ENCODE measurements at regions not wholly inside any gene's neighbourhood (a gene's known extent, or its start where the extent isn't known, plus 50 kb on each side); places are given as distances from the start of the nearest gene placed in this dataset.

- H3K9me3 Mint-ChIP-seq = peaks cover 0 to 6% (median 0%) of the 10 kb centered on the region in 9 donors
- POLR2A ChIA-PET = no interaction called here
- no peaks in the 10 kb centered on the region for H3K36me3 Mint-ChIP-seq
- DNase-seq (no peak), ATAC-seq (no peak)
- H3K4me3 Mint-ChIP-seq = no peak overlapping the region
- no peaks in the 10 kb centered on the region for H3K4me1 Mint-ChIP-seq
- peaks cover 0 to 1% (median 0%) of the 10 kb centered on the region in 5 donors for H3K27me3 Mint-ChIP-seq
- H3K27ac Mint-ChIP-seq = no peak overlapping the region
These were observed 214.2 kb upstream of the PCSK2 start for GRCh38 chr20:17012546-17013226.

- Mint-ChIP-seq H3K27me3 (peaks cover 0 to 3% (median 0%) of the 10 kb centered on the region in 5 donors), H3K4me3 (no peak overlapping the region), H3K4me1 (no peaks in the 10 kb centered on the region), H3K9me3 (peaks cover 0 to 6% (median 0%) of the 10 kb centered on the region in 9 donors), H3K36me3 (no peaks in the 10 kb centered on the region), H3K27ac (no peak overlapping the region)
- POLR2A ChIA-PET = no interaction called here
- no peak for ATAC-seq
- no peak for DNase-seq
These were observed 212.6 kb upstream of the PCSK2 start for GRCh38 chr20:17014217-17014616.

GRCh38 chr20:17014756-17015366 is 212.0 kb upstream of the PCSK2 start:
- ATAC-seq (no peak), DNase-seq (no peak)
- Mint-ChIP-seq H3K4me3 (no peak overlapping the region), H3K36me3 (no peaks in the 10 kb centered on the region), H3K4me1 (no peaks in the 10 kb centered on the region), H3K27ac (no peak overlapping the region), H3K27me3 (peaks cover 0 to 3% (median 0%) of the 10 kb centered on the region in 5 donors), H3K9me3 (peaks cover 0 to 6% (median 0%) of the 10 kb centered on the region in 9 donors)
- POLR2A ChIA-PET = no interaction called here

- Mint-ChIP-seq H3K4me3 (no peak overlapping the region), H3K27ac (no peak overlapping the region), H3K27me3 (peaks cover 0 to 3% (median 0%) of the 10 kb centered on the region in 5 donors), H3K36me3 (no peaks in the 10 kb centered on the region), H3K4me1 (no peaks in the 10 kb centered on the region), H3K9me3 (peaks cover 0 to 10% (median 0%) of the 10 kb centered on the region in 9 donors)
- DNase-seq = no peak
- POLR2A ChIA-PET = no interaction called here
- ATAC-seq = no peak
These were observed 209.6 kb upstream of the PCSK2 start for GRCh38 chr20:17017232-17017631.

- peaks cover 0 to 5% (median 0%) of the 10 kb centered on the region in 3 donors for H3K36me3 Mint-ChIP-seq
- H3K27ac Mint-ChIP-seq = no peak overlapping the region
- POLR2A ChIA-PET = no interaction called here
- H3K9me3 Mint-ChIP-seq = peaks cover 0 to 13% (median 6%) of the 10 kb centered on the region in 9 donors
- DNase-seq (no peak), ATAC-seq (no peak)
- no peak overlapping the region for H3K4me3 Mint-ChIP-seq
- peaks cover 0 to 11% (median 2%) of the 10 kb centered on the region in 5 donors for H3K27me3 Mint-ChIP-seq
- no peaks in the 10 kb centered on the region for H3K4me1 Mint-ChIP-seq
These were observed 205.4 kb upstream of the PCSK2 start for GRCh38 chr20:17021481-17021880.

- Mint-ChIP-seq H3K4me3 (no peak overlapping the region), H3K4me1 (no peaks in the 10 kb centered on the region)
These were observed 203.8 kb upstream of the PCSK2 start for GRCh38 chr20:17023036-17023435.

GRCh38 chr20:17023806-17024205 is 203.0 kb upstream of the PCSK2 start:
- no peak overlapping the region for H3K4me3 Mint-ChIP-seq
- H3K4me1 Mint-ChIP-seq = no peaks in the 10 kb centered on the region
- H3K27me3 Mint-ChIP-seq = peaks cover 0 to 11% (median 2%) of the 10 kb centered on the region in 5 donors
- no peak overlapping the region for H3K27ac Mint-ChIP-seq
- POLR2A ChIA-PET = no interaction called here
- ATAC-seq (no peak), DNase-seq (no peak)
- peaks cover 0 to 10% (median 0%) of the 10 kb centered on the region in 3 donors for H3K36me3 Mint-ChIP-seq
- peaks cover 0 to 36% (median 19%) of the 10 kb centered on the region in 9 donors for H3K9me3 Mint-ChIP-seq

More at GRCh38 chr20:17023036-17023435, 203.8 kb upstream of the PCSK2 start:
- POLR2A ChIA-PET = no interaction called here
- H3K27ac Mint-ChIP-seq = no peak overlapping the region
- ATAC-seq (no peak), DNase-seq (no peak)
- H3K9me3 Mint-ChIP-seq = peaks cover 0 to 29% (median 14%) of the 10 kb centered on the region in 9 donors
- peaks cover 0 to 10% (median 0%) of the 10 kb centered on the region in 3 donors for H3K36me3 Mint-ChIP-seq
- peaks cover 0 to 11% (median 2%) of the 10 kb centered on the region in 5 donors for H3K27me3 Mint-ChIP-seq

GRCh38 chr20:17024513-17025119 is 202.2 kb upstream of the PCSK2 start:
- DNase-seq = no peak
- POLR2A ChIA-PET = no interaction called here
- H3K27ac Mint-ChIP-seq = no peak overlapping the region
- H3K36me3 Mint-ChIP-seq = peaks cover 0 to 10% (median 0%) of the 10 kb centered on the region in 3 donors
- peaks cover 0 to 37% (median 21%) of the 10 kb centered on the region in 9 donors for H3K9me3 Mint-ChIP-seq
- no peaks in the 10 kb centered on the region for H3K4me1 Mint-ChIP-seq
- no peak for ATAC-seq
- no peak overlapping the region for H3K4me3 Mint-ChIP-seq
- H3K27me3 Mint-ChIP-seq = peaks cover 0 to 11% (median 2%) of the 10 kb centered on the region in 5 donors

- Mint-ChIP-seq H3K27ac (no peak overlapping the region), H3K9me3 (peaks cover 0 to 34% (median 20%) of the 10 kb centered on the region in 9 donors)
These were observed 200.5 kb upstream of the PCSK2 start for GRCh38 chr20:17026346-17026745.

GRCh38 chr20:17029698-17030097 is 197.1 kb upstream of the PCSK2 start:
- peaks cover 0 to 4% (median 0%) of the 10 kb centered on the region in 5 donors for H3K27me3 Mint-ChIP-seq
- H3K27ac Mint-ChIP-seq = no peak overlapping the region
- H3K9me3 Mint-ChIP-seq = peaks cover 0 to 43% (median 16%) of the 10 kb centered on the region in 9 donors
- POLR2A ChIA-PET = no interaction called here
- ATAC-seq (no peak), DNase-seq (no peak)
- peaks cover 0 to 15% (median 0%) of the 10 kb centered on the region in 3 donors for H3K36me3 Mint-ChIP-seq
- no peaks in the 10 kb centered on the region for H3K4me1 Mint-ChIP-seq
- no peak overlapping the region for H3K4me3 Mint-ChIP-seq

More at GRCh38 chr20:17026346-17026745, 200.5 kb upstream of the PCSK2 start:
- DNase-seq (no peak), ATAC-seq (no peak)
- Mint-ChIP-seq H3K27me3 (peaks cover 0 to 11% (median 2%) of the 10 kb centered on the region in 5 donors), H3K36me3 (peaks cover 0 to 10% (median 0%) of the 10 kb centered on the region in 3 donors), H3K4me3 (no peak overlapping the region), H3K4me1 (no peaks in the 10 kb centered on the region)
- POLR2A ChIA-PET = no interaction called here

GRCh38 chr20:17036541-17036940 is 190.3 kb upstream of the PCSK2 start:
- POLR2A ChIA-PET = no interaction called here
- H3K27me3 Mint-ChIP-seq = peaks cover 0 to 7% (median 0%) of the 10 kb centered on the region in 5 donors
- DNase-seq = no peak
- no peaks in the 10 kb centered on the region for H3K4me1 Mint-ChIP-seq
- no peak for ATAC-seq
- no peak overlapping the region for H3K27ac Mint-ChIP-seq
- peaks cover 0 to 20% (median 3%) of the 10 kb centered on the region in 9 donors for H3K9me3 Mint-ChIP-seq
- H3K4me3 Mint-ChIP-seq = no peak overlapping the region
- H3K36me3 Mint-ChIP-seq = peaks cover 0 to 8% (median 0%) of the 10 kb centered on the region in 3 donors

- no peak overlapping the region for H3K4me3 Mint-ChIP-seq
- H3K27ac Mint-ChIP-seq = no peak overlapping the region
- DNase-seq = no peak
- H3K27me3 Mint-ChIP-seq = peaks cover 0 to 7% (median 0%) of the 10 kb centered on the region in 5 donors
- POLR2A ChIA-PET = no interaction called here
- no peak for ATAC-seq
- H3K36me3 Mint-ChIP-seq = no peaks in the 10 kb centered on the region
- no peaks in the 10 kb centered on the region for H3K4me1 Mint-ChIP-seq
- H3K9me3 Mint-ChIP-seq = peaks cover 0 to 10% (median 3%) of the 10 kb centered on the region in 9 donors
These were observed 184.7 kb upstream of the PCSK2 start for GRCh38 chr20:17042122-17042521.

- Mint-ChIP-seq H3K9me3 (peaks cover 0 to 5% (median 2%) of the 10 kb centered on the region in 9 donors), H3K27ac (no peak overlapping the region), H3K4me1 (no peaks in the 10 kb centered on the region), H3K36me3 (no peaks in the 10 kb centered on the region), H3K27me3 (peaks cover 0 to 2% (median 0%) of the 10 kb centered on the region in 5 donors), H3K4me3 (no peak overlapping the region)
- POLR2A ChIA-PET = no interaction called here
- ATAC-seq (no peak), DNase-seq (no peak)
These were observed 183.5 kb upstream of the PCSK2 start for GRCh38 chr20:17043323-17043722.

Measured in naive thymus-derived CD8-positive, alpha-beta T cell (primary cell).